ENCODE measurements at regions not wholly inside any gene's neighbourhood (a gene's known extent, or its start where the extent isn't known, plus 50 kb on each side); places are given as distances from the start of the nearest gene placed in this dataset.
A peak's percentile ranks its signal among the peaks of the same experiment; 100 is the strongest.

- H3K4me3 ChIP-seq: no peak overlapping the region
- H3K4me1 ChIP-seq: no peaks in the 10 kb centered on the region
- no peak for ATAC-seq
- H3K9me3 ChIP-seq: peaks cover 0 to 26% of the 10 kb centered on the region in 2 donors
- intact Hi-C loops (cut with DNase I): no loop called here
- TF ChIP-seq, protein P1, sequence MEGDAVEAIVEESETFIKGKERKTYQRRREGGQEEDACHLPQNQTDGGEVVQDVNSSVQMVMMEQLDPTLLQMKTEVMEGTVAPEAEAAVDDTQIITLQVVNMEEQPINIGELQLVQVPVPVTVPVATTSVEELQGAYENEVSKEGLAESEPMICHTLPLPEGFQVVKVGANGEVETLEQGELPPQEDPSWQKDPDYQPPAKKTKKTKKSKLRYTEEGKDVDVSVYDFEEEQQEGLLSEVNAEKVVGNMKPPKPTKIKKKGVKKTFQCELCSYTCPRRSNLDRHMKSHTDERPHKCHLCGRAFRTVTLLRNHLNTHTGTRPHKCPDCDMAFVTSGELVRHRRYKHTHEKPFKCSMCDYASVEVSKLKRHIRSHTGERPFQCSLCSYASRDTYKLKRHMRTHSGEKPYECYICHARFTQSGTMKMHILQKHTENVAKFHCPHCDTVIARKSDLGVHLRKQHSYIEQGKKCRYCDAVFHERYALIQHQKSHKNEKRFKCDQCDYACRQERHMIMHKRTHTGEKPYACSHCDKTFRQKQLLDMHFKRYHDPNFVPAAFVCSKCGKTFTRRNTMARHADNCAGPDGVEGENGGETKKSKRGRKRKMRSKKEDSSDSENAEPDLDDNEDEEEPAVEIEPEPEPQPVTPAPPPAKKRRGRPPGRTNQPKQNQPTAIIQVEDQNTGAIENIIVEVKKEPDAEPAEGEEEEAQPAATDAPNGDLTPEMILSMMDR (IDR thresholded peaks at IDR 0.05): no peak
- no peaks in the 10 kb centered on the region for H3K36me3 ChIP-seq
- H3K27ac ChIP-seq: no peak overlapping the region
- no peak for DNase-seq
- H3K27me3 ChIP-seq: no peaks in the 10 kb centered on the region
These were observed 962.1 kb downstream of the KCNJ18 start for GRCh38 chr17:22654447-22654846.

DNA sequence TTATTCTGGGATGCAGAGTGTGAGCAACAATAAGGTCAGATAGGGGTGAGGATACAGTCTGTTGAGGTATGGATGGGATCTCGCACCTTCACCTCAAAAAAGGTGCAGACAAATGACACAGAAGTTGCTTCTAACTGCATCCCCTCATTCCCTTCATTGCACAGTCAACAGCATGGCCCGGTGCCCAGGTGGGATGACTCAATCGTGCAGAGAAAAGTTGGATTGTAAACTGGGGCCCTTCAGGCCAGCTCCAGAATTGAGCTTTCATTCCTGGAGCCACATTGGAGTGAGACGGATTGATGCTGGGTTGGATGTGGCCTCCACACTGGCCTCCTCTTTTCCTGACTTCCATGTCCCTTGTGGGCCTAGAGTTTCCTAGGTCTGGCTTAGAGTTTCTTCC is 977.4 kb downstream of the KCNJ18 start:
- intact Hi-C loops (cut with DNase I): no loop called here
- Histone ChIP-seq H3K4me1 (no peaks in the 10 kb centered on the region), H3K27ac (no peak overlapping the region), H3K36me3 (no peaks in the 10 kb centered on the region), H3K9me3 (peaks cover 0 to 39% of the 10 kb centered on the region in 2 donors), H3K27me3 (no peaks in the 10 kb centered on the region), H3K4me3 (no peak overlapping the region)
- no peak for DNase-seq
- no peak for ATAC-seq
- TF ChIP-seq, protein P1 (IDR thresholded peaks at IDR 0.05): no peak

DNA sequence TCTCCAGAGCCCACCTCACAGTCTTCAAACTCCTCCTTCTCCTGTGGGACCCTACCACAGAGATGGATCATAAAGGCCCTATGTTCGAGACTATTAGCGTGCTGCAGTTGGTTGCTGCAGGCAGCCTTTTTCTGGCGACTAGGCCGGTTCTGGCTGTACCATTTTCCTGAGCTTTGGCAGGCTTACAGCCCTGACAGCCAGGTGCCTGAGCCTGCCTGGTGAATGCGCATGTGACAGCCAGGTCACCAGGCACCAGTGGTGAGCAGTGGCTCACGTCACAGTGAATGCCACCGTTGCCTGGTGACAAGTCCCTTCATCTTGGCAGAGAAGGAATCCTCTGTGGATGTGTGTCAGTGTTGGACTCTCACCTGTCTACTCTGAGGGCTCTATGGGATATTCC is 978.8 kb downstream of the KCNJ18 start:
- H3K4me3 ChIP-seq: no peak overlapping the region
- no peaks in the 10 kb centered on the region for H3K4me1 ChIP-seq
- intact Hi-C loops (cut with DNase I): no loop called here
- peaks cover 0 to 44% of the 10 kb centered on the region in 2 donors for H3K9me3 ChIP-seq
- H3K27me3 ChIP-seq: no peaks in the 10 kb centered on the region
- TF ChIP-seq, protein P1 (IDR thresholded peaks at IDR 0.05): no peak
- no peaks in the 10 kb centered on the region for H3K36me3 ChIP-seq
- no peak overlapping the region for H3K27ac ChIP-seq
- ATAC-seq (no peak), DNase-seq (peak in 1 of 4 donors; percentile 13)

- Histone ChIP-seq H3K4me3 (no peak overlapping the region), H3K36me3 (no peaks in the 10 kb centered on the region), H3K4me1 (no peaks in the 10 kb centered on the region), H3K27me3 (no peaks in the 10 kb centered on the region), H3K9me3 (peaks cover 0 to 53% of the 10 kb centered on the region in 2 donors), H3K27ac (no peak overlapping the region)
- TF ChIP-seq, protein P1 (IDR thresholded peaks at IDR 0.05): no peak
- DNase-seq (peak in 1 of 4 donors; percentile 71), ATAC-seq (no peak)
- intact Hi-C loops (cut with DNase I): no loop called here
These were observed 999.9 kb downstream of the KCNJ18 start for GRCh38 chr17:22692066-22692805.

GRCh38 chr17:22692806-22693171 is 1000.5 kb downstream of the KCNJ18 start:
- H3K4me1 ChIP-seq: no peaks in the 10 kb centered on the region
- no peak for DNase-seq
- intact Hi-C loops (cut with DNase I): no loop called here

More at GRCh38 chr17:22692806-22693171, 1000.5 kb downstream of the KCNJ18 start:
- no peaks in the 10 kb centered on the region for H3K27me3 ChIP-seq
- H3K27ac ChIP-seq: no peak overlapping the region
- H3K36me3 ChIP-seq: no peaks in the 10 kb centered on the region
- H3K4me3 ChIP-seq: no peak overlapping the region
- no peak for ATAC-seq
- TF ChIP-seq, protein P1 (IDR thresholded peaks at IDR 0.05): no peak
- peaks cover 0 to 53% of the 10 kb centered on the region in 2 donors for H3K9me3 ChIP-seq
